ENCODE measurements at regions not wholly inside any gene's neighbourhood (a gene's known extent, or its start where the extent isn't known, plus 50 kb on each side); places are given as distances from the start of the nearest gene placed in this dataset.
"Not testable (repeated sequence)": the region's sequence is repeated elsewhere in the genome, so short reads cannot be mapped to it uniquely, and the experiment has no call there.

- no peak for DNase-seq
- 40% methylated on average over 2 of the region's 2 CpGs for WGBS (ENCODE audit: low lambda C conversion rate)
Observed at GRCh38 chr9:7721291-7721690, 78.3 kb downstream of the DMAC1 start.

GRCh38 chr9:7713088-7713487 is 86.5 kb downstream of the DMAC1 start:
- H3K4me1 ChIP-seq (ENCODE audit: control insufficient read depth in 1 of 2, insufficient read depth in 2 of 2, low read depth in 1 of 2, low read length in 1 of 2); H3K4me2 ChIP-seq; DNase-seq; H3K9ac ChIP-seq; H4K20me1 ChIP-seq (ENCODE audit: insufficient read depth); H3K27ac ChIP-seq (ENCODE audit: low read depth in 2 of 2, low read length in 1 of 2); H3K4me3 ChIP-seq (ENCODE audit: low read depth in 2 of 2, low read length in 1 of 2); POLR2A ChIA-PET; H3F3A ChIP-seq (replicated peaks; ENCODE audit: insufficient read depth); H3K79me2 ChIP-seq (ENCODE audit: insufficient read depth); H3K27me3 ChIP-seq (ENCODE audit: insufficient read depth); H3K9me2 ChIP-seq; H2AFZ ChIP-seq (ENCODE audit: low read depth); H3K36me3 ChIP-seq (replicated peaks in 1 of 2; ENCODE audit: control insufficient read depth in 1 of 2, insufficient read depth in 2 of 2, low read length in 1 of 2); H3K9me3 ChIP-seq; CTCF ChIA-PET: not testable (repeated sequence)
- 46% methylated on average over 8 of the region's 8 CpGs for WGBS (ENCODE audit: low lambda C conversion rate)

More at GRCh38 chr9:7721291-7721690, 78.3 kb downstream of the DMAC1 start:
- Histone ChIP-seq H3K79me2 (ENCODE audit: insufficient read depth) (no peaks in the 10 kb centered on the region), H3K4me2 (no peak overlapping the region), H3K9me2 (no peaks in the 10 kb centered on the region), H3K27me3 (ENCODE audit: insufficient read depth) (no peaks in the 10 kb centered on the region), H2AFZ (ENCODE audit: low read depth) (no peak overlapping the region), H4K20me1 (ENCODE audit: insufficient read depth) (no peaks in the 10 kb centered on the region), H3K4me1 (ENCODE audit: control insufficient read depth in 1 of 2, insufficient read depth in 2 of 2, low read depth in 1 of 2, low read length in 1 of 2) (no peaks in the 10 kb centered on the region), H3K9me3 (no peaks in the 10 kb centered on the region), H3K36me3 (replicated peaks in 1 of 2; ENCODE audit: control insufficient read depth in 1 of 2, insufficient read depth in 2 of 2, low read length in 1 of 2) (no peaks in the 10 kb centered on the region), H3K4me3 (ENCODE audit: low read depth in 2 of 2, low read length in 1 of 2) (no peak overlapping the region), H3K9ac (no peak overlapping the region), H3F3A (replicated peaks; ENCODE audit: insufficient read depth) (no peaks in the 10 kb centered on the region), H3K27ac (ENCODE audit: low read depth in 2 of 2, low read length in 1 of 2) (no peak overlapping the region)
- ChIA-PET POLR2A (no interaction called here), CTCF (no interaction called here)
- TF ChIP-seq SIN3A (IDR thresholded peaks at IDR 0.05; ENCODE audit: borderline replicate concordance, low read depth, low read length) (no peak), USF2 (IDR thresholded peaks at IDR 0.05; ENCODE audit: borderline replicate concordance, low read depth, low read length) (no peak), CTCF (IDR thresholded peaks at IDR 0.05) (no peak), YY1 (IDR thresholded peaks at IDR 0.05; ENCODE audit: low read depth) (no peak), POLR2AphosphoS5 (IDR thresholded peaks at IDR 0.05; ENCODE audit: low read depth, low read length) (no peak), RXRA (IDR thresholded peaks at IDR 0.05; ENCODE audit: borderline replicate concordance, low read depth) (no peak), MXI1 (IDR thresholded peaks at IDR 0.05; ENCODE audit: low read depth, low read length) (no peak), USF1 (IDR thresholded peaks at IDR 0.05; ENCODE audit: borderline replicate concordance, low read depth) (no peak), CHD2 (IDR thresholded peaks at IDR 0.05; ENCODE audit: low read length, partially characterized antibody) (no peak), ELF1 (IDR thresholded peaks at IDR 0.05) (no peak), GATA2 (CRISPR knock-in tag; IDR thresholded peaks at IDR 0.05) (no peak), IRF3 (IDR thresholded peaks at IDR 0.05; ENCODE audit: low read depth, low read length) (no peak), MAX (IDR thresholded peaks at IDR 0.05; ENCODE audit: low read depth) (no peak), RAD21 (IDR thresholded peaks at IDR 0.05; ENCODE audit: low read length) (no peak)

Data from SK-N-SH (cell line).